GM19025 (cell line): ENCODE measurements at regions not wholly inside any gene's neighbourhood (a gene's known extent, or its start where the extent isn't known, plus 50 kb on each side); places are given as distances from the start of the nearest gene placed in this dataset.
"Not testable (repeated sequence)": the region's sequence is repeated elsewhere in the genome, so short reads cannot be mapped to it uniquely, and the experiment has no call there.

Experiments used
- ATAC-seq: cut with Tn5 transposase; IDR thresholded peaks from one replicate; pipeline ENCODE4 v1.9.1; 2021; ENCODE audit warnings: mild to moderate bottlenecking, low read depth, moderate library complexity; ENCODE audit not compliant: unreplicated experiment

DNA sequence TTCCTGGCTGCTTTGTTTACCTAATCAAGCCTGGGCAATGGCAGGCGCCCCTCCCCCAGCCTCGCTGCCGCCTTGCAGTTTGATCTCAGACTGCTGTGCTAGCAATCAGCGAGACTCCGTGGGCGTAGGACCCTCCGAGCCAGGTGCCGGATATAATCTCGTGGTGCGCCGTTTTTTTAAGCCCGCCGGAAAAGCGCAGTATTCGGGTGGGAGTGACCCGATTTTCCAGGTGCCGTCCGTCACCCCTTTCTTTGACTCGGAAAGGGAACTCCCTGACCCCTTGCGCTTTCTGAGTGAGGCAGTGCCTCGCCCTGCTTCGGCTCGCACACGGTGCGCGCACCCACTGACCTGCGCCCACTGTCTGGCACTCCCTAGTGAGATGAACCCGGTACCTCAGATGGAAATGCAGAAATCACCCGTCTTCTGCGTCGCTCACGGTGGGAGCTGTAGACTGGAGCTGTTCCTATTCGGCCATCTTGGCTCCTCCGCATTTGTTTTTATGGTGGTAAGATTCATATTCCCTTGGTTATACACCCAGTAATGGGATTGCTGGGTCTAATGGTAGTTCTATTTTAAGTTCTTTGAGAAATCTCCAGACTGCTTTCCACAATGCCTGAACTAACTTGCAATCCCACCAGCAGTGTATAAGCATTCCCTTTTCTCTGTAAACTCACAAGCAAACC lies 652.1 kb upstream of the LRFN5 start:
- not testable (repeated sequence) for ATAC-seq

DNA sequence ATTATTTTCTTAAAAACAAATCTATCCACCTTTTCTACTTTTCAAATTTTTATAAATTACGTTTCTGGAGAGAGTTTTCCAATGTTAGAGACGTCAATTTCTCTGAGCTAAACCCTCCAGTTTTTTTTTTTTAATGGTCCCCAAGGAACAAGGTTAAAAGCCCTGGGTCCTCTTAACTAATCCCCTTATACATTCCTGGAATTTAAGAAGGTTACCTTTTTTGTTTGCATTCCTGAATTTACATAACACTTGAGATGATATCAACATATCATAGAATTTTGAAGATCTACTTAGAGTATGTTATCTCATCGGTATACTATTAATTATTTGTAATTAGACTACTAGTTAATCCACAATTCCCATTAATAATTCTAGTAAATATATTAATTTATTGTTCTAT lies 662.2 kb upstream of the LRFN5 start:
- ATAC-seq = no peak

DNA sequence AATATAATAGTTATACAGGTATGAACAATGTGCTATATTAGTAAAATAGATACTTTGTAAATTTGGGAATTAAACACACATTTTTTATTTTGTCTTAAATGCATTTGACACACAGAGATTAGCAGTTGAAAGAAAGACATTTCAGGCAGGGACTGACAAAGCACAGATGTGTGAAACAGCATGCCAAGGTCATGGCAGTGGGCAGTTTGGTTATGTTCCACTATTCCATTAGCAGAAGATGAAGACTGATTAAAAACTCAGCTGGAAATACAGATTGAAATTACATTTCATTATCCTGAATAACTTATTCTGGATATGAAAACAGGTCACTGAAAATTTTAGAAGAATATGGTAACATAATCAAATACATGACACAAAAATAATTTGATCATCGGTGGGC lies 669.8 kb upstream of the LRFN5 start:
- no peak for ATAC-seq

DNA sequence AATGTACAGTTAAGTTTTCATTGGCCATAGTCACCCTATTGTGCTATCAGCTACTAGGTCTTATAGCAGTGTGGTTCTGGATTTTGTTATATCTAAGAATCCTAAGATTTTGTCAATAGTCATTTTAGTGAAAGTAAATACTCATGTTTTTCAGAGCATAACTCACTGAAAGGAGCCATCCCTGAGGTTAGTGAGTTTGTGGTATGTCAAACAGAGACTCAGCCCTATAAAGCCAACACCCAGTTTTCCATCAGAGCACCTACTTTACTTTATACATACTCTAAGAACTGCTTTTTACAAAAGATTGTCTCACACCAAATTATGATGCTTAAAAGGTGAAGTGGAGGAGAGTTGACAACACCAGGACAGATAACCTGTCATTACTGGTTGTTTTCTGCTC lies 686.3 kb upstream of the LRFN5 start:
- no peak for ATAC-seq

DNA sequence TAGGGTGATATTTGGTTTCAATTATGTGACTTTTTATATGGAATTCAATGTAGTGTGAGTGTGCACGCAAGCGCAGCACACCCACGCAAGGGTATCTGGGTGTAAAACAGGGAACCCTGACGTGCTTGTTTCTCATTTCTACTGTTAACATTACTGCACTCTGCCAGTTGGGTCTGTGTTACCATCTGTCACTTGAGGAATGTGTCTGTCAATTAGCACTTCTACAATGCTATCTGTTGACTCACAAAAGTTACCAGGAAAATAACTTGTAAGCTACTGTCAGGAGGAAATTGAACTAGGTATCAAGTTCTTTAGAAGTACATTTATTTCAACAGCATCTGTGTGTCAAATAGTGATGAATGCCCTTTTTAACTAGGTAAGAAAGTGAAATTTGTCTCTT lies 695.5 kb upstream of the LRFN5 start:
- no peak for ATAC-seq

DNA sequence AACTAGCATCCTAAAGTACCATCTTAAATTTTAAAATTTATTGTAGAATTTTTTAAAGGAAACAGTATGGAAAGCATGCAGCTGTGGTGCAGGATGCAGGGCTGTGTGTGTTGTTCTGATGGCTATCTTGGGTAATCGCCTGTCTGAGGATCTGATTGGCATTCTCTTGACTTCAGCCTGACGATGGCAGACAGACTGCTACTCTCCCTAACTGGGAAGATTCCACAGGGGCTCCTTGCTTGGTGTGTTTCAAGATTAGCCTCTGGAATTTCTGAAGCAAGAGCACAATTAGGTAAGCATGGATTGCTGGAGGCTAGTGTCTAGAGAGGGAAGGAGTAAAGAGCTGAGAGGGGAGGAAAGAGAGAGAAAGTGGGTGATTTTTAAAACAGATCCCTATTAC lies 696.8 kb upstream of the LRFN5 start:
- no peak for ATAC-seq

DNA sequence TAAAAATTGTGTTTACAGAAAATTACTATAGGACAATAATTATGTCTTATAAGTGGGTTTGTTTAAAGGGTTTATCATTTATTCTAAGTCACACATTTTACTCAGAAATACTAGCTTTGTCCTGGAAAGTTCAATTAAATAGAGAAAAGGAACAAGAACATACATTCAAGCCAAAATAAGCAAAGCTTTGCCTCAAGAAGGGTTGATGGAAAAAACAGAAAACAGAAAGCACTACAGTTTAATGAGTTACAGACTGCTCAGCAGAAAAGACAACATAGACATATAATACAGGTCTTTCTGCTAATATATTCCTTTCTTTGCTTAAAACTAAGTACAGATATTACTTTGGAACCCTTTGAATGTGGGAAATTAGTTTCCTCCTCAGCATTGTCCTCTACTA lies 703.0 kb upstream of the LRFN5 start:
- ATAC-seq = no peak

DNA sequence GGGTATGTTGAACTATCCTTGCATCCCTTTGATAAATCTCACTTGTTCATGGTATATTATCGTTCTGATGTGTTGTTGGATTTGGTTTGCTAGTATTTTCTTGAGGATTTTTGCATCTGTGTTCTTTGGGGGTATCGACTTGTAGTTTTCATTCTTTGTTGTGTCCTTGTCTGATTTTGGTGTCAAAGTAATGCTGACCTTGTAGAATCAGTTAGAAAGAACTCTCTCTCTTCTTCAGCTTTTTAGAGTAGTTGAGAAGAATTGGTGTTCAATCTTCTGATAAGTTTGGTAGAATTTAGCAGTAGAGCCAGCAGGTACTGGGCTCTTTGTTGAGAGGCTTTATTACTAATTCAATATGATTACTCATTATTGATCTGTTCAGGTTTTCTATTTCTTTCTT lies 707.2 kb upstream of the LRFN5 start:
- no peak for ATAC-seq

DNA sequence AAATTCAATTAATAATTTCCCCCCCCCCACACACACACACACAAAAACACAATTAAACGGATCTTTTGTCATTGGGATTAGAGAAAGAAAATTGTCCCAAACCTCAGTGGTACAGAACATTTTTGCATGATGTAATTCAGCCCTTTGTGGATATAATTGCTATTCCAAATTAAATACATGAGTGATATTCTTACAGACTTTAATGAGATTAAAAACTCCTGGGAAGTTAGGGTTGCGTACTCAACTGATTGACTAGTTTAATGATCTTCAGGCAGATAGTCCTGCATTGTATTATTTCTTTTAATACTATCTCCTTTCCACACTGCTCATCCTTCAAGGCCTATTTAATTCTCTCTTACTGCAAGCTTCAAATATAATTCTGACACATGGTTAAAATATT lies 711.8 kb upstream of the LRFN5 start:
- ATAC-seq = no peak

DNA sequence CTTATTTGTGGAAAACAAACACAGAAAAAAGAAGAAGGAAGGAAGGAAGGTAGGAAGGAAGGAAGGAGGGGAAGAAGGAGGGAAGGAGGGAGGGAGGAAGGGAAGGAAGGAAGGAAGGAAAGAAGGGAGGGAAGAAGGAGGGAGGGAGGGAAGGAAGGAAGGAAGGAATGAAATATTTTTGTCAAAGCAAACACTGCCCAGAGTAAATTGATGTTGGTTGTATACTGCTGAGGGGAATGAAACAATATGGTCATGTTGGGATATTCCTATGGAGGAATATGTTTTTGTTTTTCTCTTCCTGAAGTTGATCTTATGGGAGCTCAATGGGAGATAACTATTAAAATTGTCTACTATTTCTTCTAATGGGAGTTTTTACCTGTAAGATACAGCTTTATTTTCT lies 717.5 kb upstream of the LRFN5 start:
- ATAC-seq = no peak

DNA sequence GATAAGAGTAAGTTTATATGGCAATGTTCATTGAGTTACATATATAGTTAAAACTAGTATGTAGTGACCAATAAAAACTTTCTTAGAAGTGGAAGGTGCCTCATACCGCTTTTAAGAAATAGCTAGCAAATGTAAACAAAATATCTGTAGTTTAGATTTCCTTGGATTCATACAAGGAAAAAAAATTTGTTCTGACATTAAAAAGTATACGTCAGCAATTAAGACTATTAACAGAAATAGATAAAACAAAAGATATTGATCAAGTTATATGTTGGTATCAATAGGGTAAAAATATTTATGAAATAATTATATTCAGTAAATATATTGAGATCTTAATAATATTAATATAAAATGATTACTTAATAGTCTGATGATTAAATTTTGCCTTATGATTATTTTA lies 718.8 kb upstream of the LRFN5 start:
- no peak for ATAC-seq

DNA sequence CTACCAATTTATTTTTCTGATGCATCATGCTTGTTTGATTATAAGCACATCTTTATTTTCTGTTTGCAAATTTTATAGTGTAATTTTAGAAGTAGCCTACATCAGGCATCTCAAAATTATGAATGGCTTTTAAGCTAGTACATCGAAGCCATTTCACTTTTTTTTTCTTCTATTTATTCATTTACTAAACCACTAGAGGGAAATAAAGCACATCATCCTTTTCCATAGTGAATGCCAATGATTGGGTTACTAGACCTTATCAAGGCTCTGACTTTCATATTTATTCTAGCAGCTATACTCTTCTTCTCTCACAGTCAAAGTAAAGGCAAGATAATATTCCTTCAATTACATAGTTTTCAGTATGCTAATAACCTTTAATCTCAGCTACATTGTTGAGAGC lies 736.4 kb upstream of the LRFN5 start:
- ATAC-seq = no peak

DNA sequence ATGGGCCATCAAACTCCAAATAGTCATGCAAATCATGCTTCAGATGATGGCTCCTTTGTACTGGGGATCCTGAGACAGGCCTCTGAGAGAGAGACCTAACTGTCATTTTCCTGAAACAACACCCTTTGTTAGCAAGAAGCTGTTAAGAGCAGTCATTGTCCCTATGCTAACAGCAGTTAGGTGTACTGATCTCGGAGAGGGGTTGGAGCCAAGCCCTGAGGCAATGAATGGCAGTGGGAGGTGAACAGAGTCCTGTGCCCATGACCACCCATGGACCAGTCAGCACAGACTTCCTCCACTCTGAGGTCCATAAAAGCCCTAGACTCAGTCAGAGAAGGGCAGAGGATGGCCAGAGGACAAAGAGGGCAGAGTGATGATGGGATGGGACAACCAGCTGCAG lies 747.6 kb upstream of the LRFN5 start:
- ATAC-seq = no peak

DNA sequence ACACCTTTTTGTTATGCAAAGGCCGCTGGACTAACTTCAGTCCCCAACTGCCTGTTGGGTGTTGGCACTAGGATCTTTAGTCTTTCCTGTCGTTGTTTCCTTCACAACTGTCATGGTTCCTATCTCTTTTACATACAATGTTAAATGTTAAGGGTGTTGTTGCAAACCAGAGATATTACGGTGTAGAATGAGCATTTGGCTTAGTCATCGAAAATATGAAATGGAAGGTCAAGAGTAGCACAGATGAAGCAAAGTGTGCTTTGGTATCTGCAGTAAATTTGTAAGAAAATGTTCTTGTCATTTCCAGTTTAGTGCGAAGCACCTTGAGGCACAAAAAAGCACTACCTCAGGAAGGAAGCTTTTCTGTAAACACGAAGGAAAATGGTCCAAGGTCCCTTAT lies 751.3 kb upstream of the LRFN5 start:
- ATAC-seq = no peak

DNA sequence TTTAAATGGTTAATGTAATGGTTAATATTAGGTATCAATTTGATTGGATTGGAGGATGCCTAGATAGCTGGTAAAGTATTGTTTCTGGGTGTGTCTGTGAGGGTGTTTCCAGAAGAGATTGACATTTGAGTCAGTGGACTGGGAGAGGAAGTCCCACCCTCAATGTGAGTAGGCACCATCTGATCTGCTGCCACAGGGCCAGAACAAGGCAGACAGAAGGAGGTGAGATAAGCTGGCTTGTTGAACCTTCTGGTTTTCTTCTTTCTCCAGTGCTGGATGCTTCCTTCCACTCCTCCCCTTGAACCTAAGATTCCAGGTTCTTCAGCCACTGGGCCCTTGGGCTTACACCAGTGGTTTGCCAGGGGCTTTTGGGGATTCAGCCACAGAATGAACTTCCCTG lies 756.5 kb upstream of the LRFN5 start:
- no peak for ATAC-seq

DNA sequence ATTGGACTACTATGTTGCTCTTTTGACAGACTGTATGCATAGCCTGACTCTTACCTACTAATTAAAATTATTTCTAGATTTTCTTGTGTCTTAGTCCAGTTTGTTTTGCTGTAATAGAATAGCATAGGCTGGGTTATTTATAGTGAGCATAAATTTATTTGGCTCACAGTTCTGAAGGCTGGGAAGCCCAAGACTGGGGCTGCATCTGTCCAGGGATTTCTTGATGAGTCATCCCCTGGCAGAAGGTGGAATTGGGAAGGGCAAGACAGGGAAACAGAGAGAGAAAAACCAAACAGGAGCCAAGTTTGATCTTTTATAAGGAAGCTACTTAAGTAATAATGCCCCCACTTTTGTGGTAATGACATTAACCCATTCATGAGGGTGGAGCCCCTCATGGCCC lies 759.2 kb upstream of the LRFN5 start:
- no peak for ATAC-seq

DNA sequence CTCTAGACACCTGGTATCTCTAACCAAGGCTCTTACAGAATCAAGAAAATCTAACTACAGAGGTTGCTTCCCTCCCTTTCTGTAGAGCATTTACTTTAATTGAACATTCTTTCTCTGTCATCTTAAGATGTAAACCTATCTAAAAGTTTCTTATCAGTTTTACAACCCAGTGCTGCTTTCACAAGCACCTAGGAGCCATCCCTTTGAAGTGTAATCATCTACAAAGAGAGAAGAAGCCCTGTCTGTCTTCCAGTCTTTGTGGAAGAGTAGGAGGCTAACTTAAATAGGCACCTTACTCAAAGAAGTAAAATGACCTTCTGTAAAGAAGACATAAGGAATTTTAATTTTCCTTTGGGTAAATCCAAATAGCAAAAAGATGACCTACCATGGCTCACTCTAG lies 763.9 kb upstream of the LRFN5 start:
- no peak for ATAC-seq

DNA sequence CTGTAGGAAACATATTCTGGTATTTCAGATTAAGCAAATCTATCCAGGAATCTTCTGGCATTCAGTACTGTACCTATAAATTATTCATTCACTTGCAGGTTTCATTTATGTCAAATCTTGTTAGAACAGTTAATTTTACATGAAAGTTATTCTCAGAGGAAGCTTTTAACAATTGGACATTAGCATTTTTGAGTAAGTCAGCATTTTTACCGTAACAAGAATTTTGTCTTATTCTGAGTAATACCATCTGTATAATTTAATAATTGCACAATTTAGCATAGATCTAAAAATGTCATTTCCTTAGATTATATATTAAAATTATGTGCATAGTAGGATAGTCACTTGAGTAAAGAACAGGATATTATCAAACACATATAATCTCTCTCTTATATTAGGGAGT lies 764.8 kb upstream of the LRFN5 start:
- no peak for ATAC-seq

DNA sequence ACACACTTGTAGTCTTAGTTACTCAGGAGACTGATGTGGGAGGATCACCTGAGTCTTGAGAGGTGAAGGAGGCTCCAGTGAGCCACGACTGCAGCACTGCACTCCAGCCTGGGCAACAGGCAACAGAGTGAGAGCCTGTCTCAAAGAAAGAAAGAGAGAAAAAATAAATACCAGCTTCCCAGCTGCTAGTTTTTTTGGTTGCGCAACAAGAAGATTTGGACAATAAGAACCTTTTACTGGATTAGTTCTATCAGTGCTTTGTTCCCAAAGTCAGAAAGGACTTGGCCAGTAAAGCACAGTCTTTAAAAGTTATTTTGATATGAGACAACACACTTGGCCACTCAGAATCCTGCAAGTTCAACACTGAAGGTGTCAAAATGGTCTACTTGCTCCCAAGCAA lies 768.1 kb upstream of the LRFN5 start:
- ATAC-seq = no peak

DNA sequence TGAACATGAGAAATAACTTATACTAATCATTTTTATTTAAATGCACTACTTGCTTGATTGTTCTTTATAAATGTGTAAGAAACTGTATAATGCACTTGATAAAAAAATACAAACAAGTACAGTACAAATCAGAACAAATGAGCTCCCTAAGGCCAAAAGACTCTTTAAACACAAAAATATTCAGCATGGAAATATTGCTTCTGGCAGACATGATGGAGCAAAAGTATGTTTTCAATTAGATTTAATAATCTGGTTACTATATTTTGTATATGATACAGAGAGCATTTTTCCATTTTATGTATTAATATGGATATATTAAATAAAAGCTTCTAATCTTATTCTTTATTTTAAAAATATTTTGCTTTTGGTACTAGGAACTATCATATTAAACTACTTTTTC lies 800.2 kb upstream of the LRFN5 start:
- no peak for ATAC-seq

DNA sequence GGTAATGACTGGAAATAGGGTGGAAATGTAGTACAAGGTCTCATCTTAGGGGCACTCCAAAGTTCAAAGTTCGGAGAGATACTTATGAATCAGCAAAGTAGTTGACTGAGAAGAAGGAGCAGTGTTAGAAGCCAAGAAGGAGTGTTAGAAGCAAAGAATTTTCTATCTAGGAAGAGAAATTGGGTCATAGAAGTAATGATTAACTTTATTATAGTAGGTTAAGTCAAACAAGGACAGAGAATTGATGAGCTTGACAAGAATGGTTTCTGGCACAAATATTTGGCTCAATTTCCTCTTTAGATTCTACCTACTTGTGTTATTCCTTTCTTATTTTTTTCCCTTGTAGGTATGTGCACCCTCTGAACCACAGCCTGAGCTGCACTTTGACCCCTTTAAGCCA lies 810.5 kb upstream of the LRFN5 start:
- no peak for ATAC-seq

DNA sequence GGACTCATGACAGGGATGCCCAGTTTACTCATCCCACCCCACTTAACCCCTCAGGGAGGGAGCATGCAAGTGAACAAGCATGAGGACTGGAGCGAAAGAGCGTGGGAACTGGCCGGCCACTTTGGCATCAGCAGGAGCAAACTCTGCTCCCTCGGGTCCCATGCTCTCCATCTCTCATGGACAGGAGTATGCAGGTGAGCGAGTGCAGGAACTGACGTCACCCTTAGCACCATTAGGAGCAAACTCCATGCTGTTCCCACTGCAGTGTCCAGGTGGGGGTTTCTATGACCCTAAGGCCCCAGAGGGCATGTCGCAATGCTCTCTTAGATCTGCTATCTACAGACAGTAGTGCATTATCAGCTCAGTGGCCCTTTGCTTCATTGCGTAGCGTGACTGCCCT lies 821.8 kb upstream of the LRFN5 start:
- no peak for ATAC-seq

DNA sequence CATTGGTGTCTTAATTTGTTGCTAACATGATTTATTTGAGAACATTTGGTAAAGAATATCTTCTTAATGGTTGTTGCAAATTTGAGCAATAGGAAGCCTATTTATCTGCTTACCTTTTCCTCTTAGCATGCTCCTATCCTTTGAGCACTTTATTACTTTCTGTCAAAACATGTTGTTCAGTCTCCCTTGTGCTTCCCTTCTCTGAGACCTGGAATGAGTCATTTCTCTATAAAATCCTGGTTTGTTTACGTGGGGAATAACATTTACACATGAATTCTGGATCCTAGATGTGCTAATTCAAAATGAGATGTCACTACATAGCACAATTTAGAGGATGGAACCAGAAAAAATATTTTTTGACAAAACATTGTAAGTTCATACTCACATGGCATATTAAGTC lies 844.0 kb upstream of the LRFN5 start:
- ATAC-seq = no peak
